Thyroid gland (tissue), 4 donors: ENCODE measurements at regions not wholly inside any gene's neighbourhood (a gene's known extent, or its start where the extent isn't known, plus 50 kb on each side); places are given as distances from the start of the nearest gene placed in this dataset.

Source experiments
- DNase-seq, 2 donors: peaks; one replicate each; pipeline ENCODE4 v3.0.0-alpha.2; 2019
- H3K27ac ChIP-seq, 3 donors: fragments of 200-600 bp; sonication (generic); 1 replicate in 2 of 3; 2 replicates in 1 of 3; pipeline ENCODE4 v1.5.1; 2016 to 2019; ENCODE audit warnings: mild to moderate bottlenecking in 1 of 3, moderate library complexity in 1 of 3
- H3K27me3 ChIP-seq: fragments of 200-600 bp; sonication (generic); one replicate; pipeline ENCODE4 v1.5.1; 2019
- H3K36me3 ChIP-seq, 2 donors: fragments of 200-600 bp; sonication (generic); one replicate each; pipeline ENCODE4 v1.5.1; 2016 to 2019
- H3K4me1 ChIP-seq, 2 donors: fragments of 200-600 bp; sonication (generic); one replicate each; pipeline ENCODE4 v1.5.1; 2017 to 2019
- H3K4me3 ChIP-seq, 3 donors: fragments of 200-600 bp; sonication (generic); replicated peaks in 1 of 3; 1 replicate in 2 of 3; 2 replicates in 1 of 3; pipeline ENCODE4 v1.5.1; 2016; ENCODE audit warnings: mild to moderate bottlenecking in 1 of 3
- H3K9me3 ChIP-seq: fragments of 200-600 bp; sonication (generic); one replicate; pipeline ENCODE4 v1.5.1; 2017
- CTCF ChIP-seq, 6 experiments: fragments of 200-600 bp in 3 of 6; fragments of 450-650 bp in 3 of 6; sonication (generic) in 3 of 6; IDR thresholded peaks; one replicate each; pipeline ENCODE4 v1.5.1; 2016 to 2019; ENCODE audit warnings: antibody characterized with exemption in 6 of 6, mild to moderate bottlenecking in 2 of 6, inconsistent platforms in 1 of 6, moderate library complexity in 1 of 6
- POLR2A ChIP-seq, 2 donors: fragments of 450-650 bp; IDR thresholded peaks; one replicate each; pipeline ENCODE4 v1.6.1; 2017; ENCODE audit warnings: antibody characterized with exemption in 2 of 2, mild to moderate bottlenecking in 2 of 2, moderate library complexity in 1 of 2
- WGBS, 2 donors: methylation state at CpG; one replicate each; pipeline ENCODE4 v1.1.5; 2017; 5-methylcytosine and 5-hydroxymethylcytosine counted together
- intact Hi-C: fragments of 100-400 bp; cut with DNase I; formaldehyde crosslinking; loops from one replicate; pipeline ENCODE4 v1.15.1; 2023

- H3K36me3 ChIP-seq = no peaks in the 10 kb centered on the region
- H3K4me1 ChIP-seq = no peaks in the 10 kb centered on the region
- H3K27ac ChIP-seq = no peak overlapping the region
- no peaks in the 10 kb centered on the region for H3K9me3 ChIP-seq
- DNase-seq = no peak
- WGBS, 2 donors = 87 to 89% methylated on average over 4 of the region's 4 CpGs
- no peak for TF ChIP-seq POLR2A (IDR thresholded peaks at IDR 0.05)
- TF ChIP-seq CTCF (IDR thresholded peaks at IDR 0.05) = no peak
- intact Hi-C loops = no loop called here
- no peaks in the 10 kb centered on the region for H3K27me3 ChIP-seq
- H3K4me3 ChIP-seq = no peak overlapping the region
Measured at GRCh38 chr5:63843190-63843589, 119.1 kb downstream of the HTR1A start.

DNA sequence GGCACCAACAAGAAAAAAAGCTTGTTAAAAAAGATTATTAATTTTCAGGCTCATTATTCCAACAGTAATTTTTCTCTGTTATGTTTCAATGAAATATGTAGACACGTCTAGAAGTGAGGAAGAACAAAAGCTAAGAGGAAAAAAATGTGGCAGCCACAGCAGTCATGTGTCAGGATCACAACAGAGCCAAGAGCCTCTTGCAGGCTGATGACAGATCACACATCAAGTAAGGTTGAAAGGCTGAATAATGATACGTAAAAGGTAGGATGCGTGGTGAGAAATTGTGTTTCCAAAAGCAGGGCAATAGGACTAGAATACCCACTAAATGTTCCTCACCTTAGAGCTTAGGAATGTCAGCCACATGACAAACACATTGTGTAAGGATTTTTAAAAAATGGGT is 124.8 kb downstream of the HTR1A start:
- no peak for DNase-seq
- 62 to 70% methylated on average over 3 of the region's 3 CpGs for WGBS, 2 donors
- no peaks in the 10 kb centered on the region for H3K36me3 ChIP-seq
- no peak overlapping the region for H3K4me3 ChIP-seq
- intact Hi-C loops = no loop called here
- H3K27me3 ChIP-seq = no peaks in the 10 kb centered on the region
- no peaks in the 10 kb centered on the region for H3K4me1 ChIP-seq
- H3K27ac ChIP-seq = no peak overlapping the region
- TF ChIP-seq CTCF (IDR thresholded peaks at IDR 0.05) = no peak
- no peak for TF ChIP-seq POLR2A (IDR thresholded peaks at IDR 0.05)
- H3K9me3 ChIP-seq = no peaks in the 10 kb centered on the region

GRCh38 chr5:63831381-63831780 is 130.9 kb downstream of the HTR1A start:
- Histone ChIP-seq H3K36me3 (no peaks in the 10 kb centered on the region), H3K27me3 (no peaks in the 10 kb centered on the region), H3K4me3 (no peak overlapping the region), H3K9me3 (no peaks in the 10 kb centered on the region), H3K27ac (no peak overlapping the region), H3K4me1 (no peaks in the 10 kb centered on the region)
- TF ChIP-seq CTCF (IDR thresholded peaks at IDR 0.05) (no peak), POLR2A (IDR thresholded peaks at IDR 0.05) (no peak)
- no peak for DNase-seq
- intact Hi-C loops = no loop called here

DNA sequence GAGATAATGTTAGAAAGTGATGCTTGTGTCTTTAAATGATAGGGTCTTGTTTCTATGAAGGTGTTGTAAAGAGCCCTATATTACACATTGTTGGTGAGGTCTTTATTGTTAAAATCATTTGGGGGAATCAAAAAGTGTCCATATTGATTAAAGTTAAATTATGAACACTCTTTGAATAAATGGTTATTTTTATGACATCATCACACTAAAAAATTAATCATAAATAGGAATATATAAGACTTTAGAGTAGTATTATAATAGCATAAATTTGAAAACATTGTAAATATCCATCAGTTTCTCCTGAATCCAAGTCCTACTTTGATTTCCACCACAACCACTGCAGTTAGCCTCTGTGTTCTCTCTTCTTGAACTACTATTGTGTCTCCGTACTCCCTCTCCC is 136.3 kb downstream of the HTR1A start:
- intact Hi-C loops = no loop called here
- Histone ChIP-seq H3K4me1 (no peaks in the 10 kb centered on the region), H3K4me3 (no peak overlapping the region), H3K27ac (no peak overlapping the region), H3K9me3 (no peaks in the 10 kb centered on the region), H3K36me3 (no peaks in the 10 kb centered on the region), H3K27me3 (no peaks in the 10 kb centered on the region)
- TF ChIP-seq POLR2A (IDR thresholded peaks at IDR 0.05) (no peak), CTCF (IDR thresholded peaks at IDR 0.05) (no peak)
- 91 to 93% methylated on average over 1 of the region's 1 CpG for WGBS, 2 donors
- DNase-seq = no peak

DNA sequence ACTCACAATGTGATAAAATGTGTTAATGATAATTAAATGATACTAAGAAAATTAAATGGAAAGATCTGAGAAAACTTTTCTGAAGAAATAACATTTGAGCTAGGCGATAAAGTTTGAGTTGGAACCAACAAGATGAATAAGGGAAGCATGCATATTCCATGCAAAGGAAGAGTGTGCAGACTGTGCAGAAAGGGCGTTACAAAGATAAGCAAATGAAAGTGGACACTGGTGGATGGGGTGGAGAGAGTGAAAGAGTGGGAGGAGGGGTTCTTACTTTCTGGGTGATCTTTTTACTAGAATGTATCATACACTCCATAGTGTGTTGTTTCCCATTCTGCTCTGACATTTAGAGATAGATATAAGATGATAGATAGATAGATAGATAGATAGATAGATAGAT is 138.7 kb downstream of the HTR1A start:
- no peaks in the 10 kb centered on the region for H3K4me1 ChIP-seq
- no peak overlapping the region for H3K4me3 ChIP-seq
- no peak for TF ChIP-seq POLR2A (IDR thresholded peaks at IDR 0.05)
- 72 to 88% methylated on average over 2 of the region's 2 CpGs for WGBS, 2 donors
- no peaks in the 10 kb centered on the region for H3K36me3 ChIP-seq
- no peak for DNase-seq
- no peaks in the 10 kb centered on the region for H3K9me3 ChIP-seq
- intact Hi-C loops = no loop called here
- H3K27me3 ChIP-seq = no peaks in the 10 kb centered on the region
- no peak overlapping the region for H3K27ac ChIP-seq

- Histone ChIP-seq H3K27me3 (no peaks in the 10 kb centered on the region), H3K4me1 (no peaks in the 10 kb centered on the region), H3K36me3 (no peaks in the 10 kb centered on the region), H3K27ac (no peak overlapping the region), H3K4me3 (no peak overlapping the region), H3K9me3 (no peaks in the 10 kb centered on the region)
- intact Hi-C loops = no loop called here
- no peak for TF ChIP-seq POLR2A (IDR thresholded peaks at IDR 0.05)
- TF ChIP-seq CTCF (IDR thresholded peaks at IDR 0.05) = no peak
- DNase-seq = no peak
- WGBS, 2 donors = 10 to 31% methylated on average over 1 of the region's 1 CpG
Measured at GRCh38 chr5:63822614-63823013, 139.6 kb downstream of the HTR1A start.
